ENCODE measurements at regions not wholly inside any gene's neighbourhood (a gene's known extent, or its start where the extent isn't known, plus 50 kb on each side); places are given as distances from the start of the nearest gene placed in this dataset.

- TF ChIP-seq CTCF (IDR thresholded peaks at IDR 0.05; ENCODE audit: low read depth, low read length) (no peak), EZH2phosphoT487 (IDR thresholded peaks at IDR 0.05; ENCODE audit: low read depth) (no peak)
Observed at GRCh38 chr11:128311742-128312719, 275.3 kb downstream of the ETS1 start.

Measured in OCI-LY3 (cell line).